Natural killer cell (primary cell): ENCODE measurements at regions not wholly inside any gene's neighbourhood (a gene's known extent, or its start where the extent isn't known, plus 50 kb on each side); places are given as distances from the start of the nearest gene placed in this dataset.
"Not testable (repeated sequence)": the region's sequence is repeated elsewhere in the genome, so short reads cannot be mapped to it uniquely, and the experiment has no call there.

ENCODE experiments used
- ATAC-seq, 3 donors: fragments of 150-1000 bp in 2 of 3; fragments of 200-7000 bp in 1 of 3; cut with Tn5 transposase; 1 replicate in 1 of 3; 2 replicates in 2 of 3; pipeline ENCODE4 v1.10.0; 2021; ENCODE audit warnings: mild to moderate bottlenecking in 2 of 3, moderate library complexity in 2 of 3
- DNase-seq, 2 donors: peaks; one replicate each; pipeline versions ENCODE4 v3.0.0 to v3.0.0-alpha.2; 2013 to 2021; ENCODE audit warnings: mixed read lengths in 1 of 2
- H3K27ac ChIP-seq: one replicate; pipeline ENCODE4 v1.5.1; 2013; ENCODE audit warnings: mild to moderate bottlenecking, low read length
- H3K27me3 ChIP-seq: one replicate; pipeline ENCODE4 v1.6.1; 2013; ENCODE audit warnings: low read length; ENCODE audit not compliant: control insufficient read depth, insufficient read depth
- H3K36me3 ChIP-seq: one replicate; pipeline ENCODE4 v1.6.1; 2013; ENCODE audit warnings: low read length; ENCODE audit not compliant: control insufficient read depth, insufficient read depth
- H3K4me1 ChIP-seq: one replicate; pipeline ENCODE4 v1.6.1; 2013; ENCODE audit warnings: low read length; ENCODE audit not compliant: control insufficient read depth, insufficient read depth
- H3K4me3 ChIP-seq: one replicate; pipeline ENCODE4 v1.5.1; 2013; ENCODE audit warnings: low read length
- H3K9me3 ChIP-seq: one replicate; pipeline ENCODE4 v1.6.1; 2013; ENCODE audit warnings: low read length; ENCODE audit not compliant: control insufficient read depth, insufficient read depth
- H3K27ac Mint-ChIP-seq, 2 donors: one replicate each; pipeline ENCODE4 v1.8.0; 2022; ENCODE audit warnings: mild to moderate bottlenecking in 2 of 2, mixed read lengths in 2 of 2, moderate library complexity in 1 of 2
- H3K27me3 Mint-ChIP-seq, 2 donors: one replicate each; pipeline ENCODE4 v1.8.0; 2022; ENCODE audit warnings: low read depth in 2 of 2, mixed read lengths in 2 of 2
- H3K36me3 Mint-ChIP-seq: one replicate; pipeline ENCODE4 v1.8.0; 2022; ENCODE audit warnings: mixed read lengths
- H3K4me1 Mint-ChIP-seq, 2 donors: one replicate each; pipeline ENCODE4 v1.8.0; 2022; ENCODE audit warnings: mixed read lengths in 2 of 2
- H3K4me3 Mint-ChIP-seq: one replicate; pipeline ENCODE4 v1.8.0; 2022; ENCODE audit warnings: mild to moderate bottlenecking, moderate library complexity, mixed read lengths
- H3K9me3 Mint-ChIP-seq, 2 donors: one replicate each; pipeline ENCODE4 v1.8.0; 2022; ENCODE audit warnings: mixed read lengths in 2 of 2
- WGBS: methylation state at CpG from one replicate; pipeline ENCODE4 v1.1.7; 2013; ENCODE audit warnings: missing lambda C conversion rate; ENCODE audit not compliant: insufficient coverage; 5-methylcytosine and 5-hydroxymethylcytosine counted together
- intact Hi-C: fragments of 100-400 bp; cut with micrococcal nuclease; formaldehyde crosslinking; loops from one replicate; pipeline ENCODE4 v1.14.2; 2022

GRCh38 chr21:6454648-6455340 is 4066.6 kb upstream of the TPTE start:
- H3K4me1 Mint-ChIP-seq, H3K36me3 Mint-ChIP-seq, H3K4me1 ChIP-seq, H3K27me3 ChIP-seq, H3K4me3 Mint-ChIP-seq, intact Hi-C loops, H3K9me3 Mint-ChIP-seq, H3K9me3 ChIP-seq, H3K27me3 Mint-ChIP-seq, H3K4me3 ChIP-seq, H3K27ac Mint-ChIP-seq, H3K27ac ChIP-seq, DNase-seq, ATAC-seq, H3K36me3 ChIP-seq: not testable (repeated sequence)
- WGBS, result no CpG with 5 or more reads among the region's 26 CpGs

DNA sequence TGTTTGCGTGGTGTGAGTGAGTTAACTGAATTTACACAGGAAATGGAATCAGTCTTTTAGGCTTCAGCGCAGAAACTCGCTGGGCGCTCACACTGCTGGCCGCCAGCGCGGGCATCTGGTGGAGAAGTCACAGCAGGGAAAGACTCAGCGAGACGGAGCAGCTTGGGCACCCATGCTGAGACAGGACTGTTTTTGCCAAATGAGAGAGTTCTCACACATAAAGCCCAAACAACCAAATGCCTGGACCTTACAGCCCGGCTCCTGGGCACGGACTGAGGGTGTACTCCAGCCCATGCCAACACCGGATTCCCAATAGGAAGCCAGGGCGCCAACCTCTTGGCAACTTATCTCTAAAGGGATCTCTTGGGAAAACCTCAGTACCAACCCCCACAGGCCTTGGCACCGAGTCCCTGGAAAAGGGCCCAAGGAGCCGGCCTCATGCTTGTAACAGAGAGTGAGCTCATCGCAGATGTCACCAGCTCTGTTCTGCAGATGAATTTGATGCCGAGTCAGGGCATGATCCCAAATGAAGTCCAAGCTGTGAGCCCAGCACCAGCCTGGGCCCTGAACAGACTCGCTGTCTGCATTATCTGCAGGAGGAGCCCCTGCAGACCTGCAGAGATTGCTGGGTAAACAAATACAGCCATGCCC is 4065.2 kb upstream of the TPTE start:
- H3K36me3 ChIP-seq, H3K4me1 ChIP-seq, H3K4me3 ChIP-seq, H3K27ac ChIP-seq, H3K9me3 Mint-ChIP-seq, H3K27me3 ChIP-seq, DNase-seq, ATAC-seq, H3K27ac Mint-ChIP-seq, H3K4me1 Mint-ChIP-seq, H3K27me3 Mint-ChIP-seq, H3K4me3 Mint-ChIP-seq, H3K9me3 ChIP-seq, intact Hi-C loops, H3K36me3 Mint-ChIP-seq: not testable (repeated sequence)
- WGBS, result no CpG with 5 or more reads among the region's 18 CpGs

DNA sequence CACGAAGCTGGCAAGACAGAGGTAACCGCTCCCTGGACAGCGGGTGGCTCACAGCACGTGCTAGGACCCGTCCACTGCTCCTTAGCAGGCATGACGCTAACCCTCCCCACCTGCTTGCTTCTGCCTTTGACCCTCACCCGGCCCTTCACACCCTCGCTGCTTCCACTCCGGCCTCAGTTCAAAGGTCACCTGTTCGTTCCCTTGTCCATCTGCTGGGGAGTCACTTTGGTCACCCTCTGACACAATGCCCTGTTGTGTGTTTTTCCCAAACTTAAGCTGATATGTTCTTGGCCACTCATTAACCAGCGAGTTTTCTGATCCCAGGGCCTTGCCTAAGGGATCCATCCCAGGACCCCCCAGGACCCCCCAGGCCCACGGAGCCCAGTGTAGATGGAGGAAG is 4061.6 kb upstream of the TPTE start:
- DNase-seq, H3K36me3 Mint-ChIP-seq, H3K27me3 ChIP-seq, ATAC-seq, H3K27ac Mint-ChIP-seq, H3K4me1 Mint-ChIP-seq, H3K27ac ChIP-seq, H3K36me3 ChIP-seq, H3K9me3 Mint-ChIP-seq, H3K4me3 Mint-ChIP-seq, H3K9me3 ChIP-seq, H3K27me3 Mint-ChIP-seq, H3K4me1 ChIP-seq, intact Hi-C loops, H3K4me3 ChIP-seq: not testable (repeated sequence)
- no CpG with 5 or more reads among the region's 12 CpGs for WGBS

- not testable (repeated sequence) for H3K36me3 Mint-ChIP-seq, H3K27ac Mint-ChIP-seq
Observed at GRCh38 chr21:6461358-6461757, 4060.0 kb upstream of the TPTE start.

DNA sequence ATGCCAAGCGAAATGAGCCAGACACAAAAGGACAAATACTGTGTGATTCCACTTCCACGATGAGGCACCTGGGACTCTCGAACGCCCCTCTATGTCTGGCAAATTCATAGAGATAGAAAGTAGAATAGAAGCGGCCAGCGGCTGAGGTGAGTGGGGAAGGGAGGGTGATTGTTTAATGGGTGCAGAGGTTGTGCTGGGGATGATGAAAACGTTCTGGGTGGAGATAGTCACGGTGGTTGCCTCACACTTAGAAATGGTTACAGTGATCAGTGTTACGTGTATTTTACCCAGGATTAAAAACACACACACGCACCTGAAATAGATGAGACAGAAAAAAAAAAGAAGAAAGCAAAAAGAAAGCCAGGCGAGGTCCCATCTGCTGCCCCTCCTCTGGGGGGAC is 4057.0 kb upstream of the TPTE start:
- H3K9me3 ChIP-seq, DNase-seq, H3K27me3 Mint-ChIP-seq, H3K9me3 Mint-ChIP-seq, H3K4me1 Mint-ChIP-seq, H3K36me3 Mint-ChIP-seq, H3K27me3 ChIP-seq, H3K4me1 ChIP-seq, H3K27ac Mint-ChIP-seq, ATAC-seq, H3K4me3 ChIP-seq, H3K27ac ChIP-seq, H3K4me3 Mint-ChIP-seq, H3K36me3 ChIP-seq, intact Hi-C loops: not testable (repeated sequence)
- WGBS, result no CpG with 5 or more reads among the region's 11 CpGs

More at GRCh38 chr21:6461358-6461757, 4060.0 kb upstream of the TPTE start:
- H3K36me3 ChIP-seq, H3K27me3 Mint-ChIP-seq, H3K4me3 ChIP-seq, DNase-seq, H3K27me3 ChIP-seq, H3K4me1 ChIP-seq, intact Hi-C loops, H3K9me3 ChIP-seq, H3K27ac ChIP-seq, H3K4me1 Mint-ChIP-seq, H3K4me3 Mint-ChIP-seq, H3K9me3 Mint-ChIP-seq, ATAC-seq: not testable (repeated sequence)
- no CpG with 5 or more reads among the region's 10 CpGs for WGBS

GRCh38 chr21:6466081-6466698 is 4055.2 kb upstream of the TPTE start:
- H3K4me1 Mint-ChIP-seq, H3K4me3 Mint-ChIP-seq, ATAC-seq, DNase-seq, H3K9me3 ChIP-seq, H3K9me3 Mint-ChIP-seq, H3K4me3 ChIP-seq, H3K27me3 ChIP-seq, H3K27me3 Mint-ChIP-seq, H3K36me3 Mint-ChIP-seq, H3K27ac ChIP-seq, intact Hi-C loops, H3K27ac Mint-ChIP-seq, H3K4me1 ChIP-seq, H3K36me3 ChIP-seq: not testable (repeated sequence)
- WGBS, result no CpG with 5 or more reads among the region's 62 CpGs

- H3K4me3 Mint-ChIP-seq, H3K27ac ChIP-seq, H3K4me3 ChIP-seq, ATAC-seq, DNase-seq, H3K27me3 Mint-ChIP-seq, H3K36me3 ChIP-seq, H3K9me3 ChIP-seq, intact Hi-C loops, H3K36me3 Mint-ChIP-seq, H3K27me3 ChIP-seq, H3K4me1 ChIP-seq, H3K27ac Mint-ChIP-seq, H3K4me1 Mint-ChIP-seq, H3K9me3 Mint-ChIP-seq: not testable (repeated sequence)
- no CpG with 5 or more reads among the region's 33 CpGs for WGBS
Observed at GRCh38 chr21:6466707-6467106, 4054.7 kb upstream of the TPTE start.
